HG03175 (cell line): ENCODE measurements at regions not wholly inside any gene's neighbourhood (a gene's known extent, or its start where the extent isn't known, plus 50 kb on each side); places are given as distances from the start of the nearest gene placed in this dataset.
"Not testable (repeated sequence)": the region's sequence is repeated elsewhere in the genome, so short reads cannot be mapped to it uniquely, and the experiment has no call there.

Source experiments
- ATAC-seq: cut with Tn5 transposase; IDR thresholded peaks from one replicate; pipeline ENCODE4 v1.9.1; 2021; ENCODE audit warnings: mild to moderate bottlenecking, moderate library complexity; ENCODE audit not compliant: unreplicated experiment

GRCh38 chr13:24563087-24563486 lies 50.5 kb upstream of the PARP4 start:
- no peak for ATAC-seq

- not testable (repeated sequence) for ATAC-seq
Observed at GRCh38 chr13:24563971-24564370, 51.4 kb upstream of the PARP4 start.

- ATAC-seq = peak; percentile 67
Observed at GRCh38 chr13:24564881-24565280, 52.3 kb upstream of the PARP4 start.

GRCh38 chr13:24567593-24567992 lies 55.0 kb upstream of the PARP4 start:
- ATAC-seq = not testable (repeated sequence)

GRCh38 chr13:24574847-24575246 lies 62.3 kb upstream of the PARP4 start:
- ATAC-seq = no peak

GRCh38 chr13:24580315-24580714 lies 67.7 kb upstream of the PARP4 start:
- not testable (repeated sequence) for ATAC-seq

GRCh38 chr13:24581578-24581977 lies 69.0 kb upstream of the PARP4 start:
- ATAC-seq = not testable (repeated sequence)

GRCh38 chr13:24591697-24592096 lies 79.1 kb upstream of the PARP4 start:
- not testable (repeated sequence) for ATAC-seq

GRCh38 chr13:24597906-24598670 lies 82.1 kb upstream of the ATP12A start:
- ATAC-seq = not testable (repeated sequence)

GRCh38 chr13:24599019-24599791 lies 81.0 kb upstream of the ATP12A start:
- not testable (repeated sequence) for ATAC-seq

- no peak for ATAC-seq
Observed at GRCh38 chr13:24605923-24606372, 74.3 kb upstream of the ATP12A start.

- ATAC-seq = no peak
Observed at GRCh38 chr13:24606486-24607170, 73.6 kb upstream of the ATP12A start.

GRCh38 chr13:24610956-24611355 lies 69.3 kb upstream of the ATP12A start:
- ATAC-seq = no peak

- ATAC-seq = no peak
Observed at GRCh38 chr13:24612726-24613125, 67.5 kb upstream of the ATP12A start.

GRCh38 chr13:24613128-24613527 lies 67.1 kb upstream of the ATP12A start:
- no peak for ATAC-seq

GRCh38 chr13:24613755-24614154 lies 66.5 kb upstream of the ATP12A start:
- no peak for ATAC-seq

- no peak for ATAC-seq
Observed at GRCh38 chr13:24614306-24615080, 65.7 kb upstream of the ATP12A start.

- ATAC-seq = no peak
Observed at GRCh38 chr13:24615114-24615513, 65.1 kb upstream of the ATP12A start.

- no peak for ATAC-seq
Observed at GRCh38 chr13:24615911-24616472, 64.2 kb upstream of the ATP12A start.

- ATAC-seq = no peak
Observed at GRCh38 chr13:24616514-24616913, 63.7 kb upstream of the ATP12A start.
